ENCODE measurements at regions not wholly inside any gene's neighbourhood (a gene's known extent, or its start where the extent isn't known, plus 50 kb on each side); places are given as distances from the start of the nearest gene placed in this dataset.

DNA sequence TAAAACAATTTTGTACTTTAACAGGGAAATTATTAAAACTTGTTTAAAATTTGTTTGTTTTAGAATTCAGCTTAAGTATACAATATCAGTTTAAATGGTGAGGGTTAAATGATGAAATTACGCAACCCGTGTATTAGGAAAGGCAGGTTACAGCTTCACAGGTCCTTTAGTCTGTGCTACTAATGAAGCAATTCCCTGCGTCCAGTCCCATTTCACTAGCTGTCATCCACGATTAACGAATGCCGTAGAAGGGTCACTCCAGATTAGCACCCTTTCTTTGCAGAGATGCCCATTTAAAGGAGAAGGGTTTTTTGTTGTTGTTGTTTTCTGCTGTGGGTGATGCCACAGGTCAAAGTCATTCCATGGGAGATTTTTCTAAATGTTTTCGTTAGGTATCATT lies 457.6 kb upstream of the SLC10A2 start:
- Mint-ChIP-seq H3K27ac (no peak overlapping the region), H3K4me3 (no peak overlapping the region)

DNA sequence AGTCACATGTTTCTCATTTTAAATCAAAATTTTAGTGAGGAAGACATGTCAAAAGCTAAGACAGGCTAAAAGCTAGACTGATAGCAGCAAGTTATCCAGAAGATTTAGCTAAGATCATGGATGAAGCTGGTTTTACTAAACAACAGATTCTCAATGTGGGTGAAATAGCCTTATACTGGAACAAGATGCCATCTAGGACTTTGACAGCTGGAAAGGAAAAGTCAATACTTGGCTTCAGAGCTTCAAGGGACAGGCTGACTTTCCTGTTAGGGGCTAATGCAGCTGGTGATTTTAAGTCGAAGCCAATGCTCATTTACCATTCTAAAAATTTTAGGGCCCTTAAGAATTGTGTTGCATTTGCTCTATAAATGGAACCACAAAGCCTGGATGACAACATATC lies 455.3 kb upstream of the SLC10A2 start:
- no peaks in the 10 kb centered on the region for H3K9me3 Mint-ChIP-seq
- TF ChIP-seq, protein P1, sequence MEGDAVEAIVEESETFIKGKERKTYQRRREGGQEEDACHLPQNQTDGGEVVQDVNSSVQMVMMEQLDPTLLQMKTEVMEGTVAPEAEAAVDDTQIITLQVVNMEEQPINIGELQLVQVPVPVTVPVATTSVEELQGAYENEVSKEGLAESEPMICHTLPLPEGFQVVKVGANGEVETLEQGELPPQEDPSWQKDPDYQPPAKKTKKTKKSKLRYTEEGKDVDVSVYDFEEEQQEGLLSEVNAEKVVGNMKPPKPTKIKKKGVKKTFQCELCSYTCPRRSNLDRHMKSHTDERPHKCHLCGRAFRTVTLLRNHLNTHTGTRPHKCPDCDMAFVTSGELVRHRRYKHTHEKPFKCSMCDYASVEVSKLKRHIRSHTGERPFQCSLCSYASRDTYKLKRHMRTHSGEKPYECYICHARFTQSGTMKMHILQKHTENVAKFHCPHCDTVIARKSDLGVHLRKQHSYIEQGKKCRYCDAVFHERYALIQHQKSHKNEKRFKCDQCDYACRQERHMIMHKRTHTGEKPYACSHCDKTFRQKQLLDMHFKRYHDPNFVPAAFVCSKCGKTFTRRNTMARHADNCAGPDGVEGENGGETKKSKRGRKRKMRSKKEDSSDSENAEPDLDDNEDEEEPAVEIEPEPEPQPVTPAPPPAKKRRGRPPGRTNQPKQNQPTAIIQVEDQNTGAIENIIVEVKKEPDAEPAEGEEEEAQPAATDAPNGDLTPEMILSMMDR (IDR thresholded peaks at IDR 0.05; ENCODE audit: unreplicated experiment): no peak
- no peak for DNase-seq (ENCODE audit: low spot score in 2 of 2, unreplicated experiment in 2 of 2)
- H3K36me3 Mint-ChIP-seq: no peaks in the 10 kb centered on the region
- no peaks in the 10 kb centered on the region for H3K27me3 Mint-ChIP-seq (ENCODE audit: low read depth)
- no peaks in the 10 kb centered on the region for H3K4me1 Mint-ChIP-seq
- H3K4me3 Mint-ChIP-seq: no peak overlapping the region
- no peak overlapping the region for H3K27ac Mint-ChIP-seq

More for the DNA sequence above, 457.6 kb upstream of the SLC10A2 start:
- Mint-ChIP-seq H3K36me3 (no peaks in the 10 kb centered on the region), H3K4me1 (peaks cover 5% of the 10 kb centered on the region), H3K27me3 (ENCODE audit: low read depth) (no peaks in the 10 kb centered on the region), H3K9me3 (no peaks in the 10 kb centered on the region)
- TF ChIP-seq, protein P1 (IDR thresholded peaks at IDR 0.05; ENCODE audit: unreplicated experiment): no peak
- no peak for DNase-seq (ENCODE audit: low spot score in 2 of 2, unreplicated experiment in 2 of 2)

DNA sequence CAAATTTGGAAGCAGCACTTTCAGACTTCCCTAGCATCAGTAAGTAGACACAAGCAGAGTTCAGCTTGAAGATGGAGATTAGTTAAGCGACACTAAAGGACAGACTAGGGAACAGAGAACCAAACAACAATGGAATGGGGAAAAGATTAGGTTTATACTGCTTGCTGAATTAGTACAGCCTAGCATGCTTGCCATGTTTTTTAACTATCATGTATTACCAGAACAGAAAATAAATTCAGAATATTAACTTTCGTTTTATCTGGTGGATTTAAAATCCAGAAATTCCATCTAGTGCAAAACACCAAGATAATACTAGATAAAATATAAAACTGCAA lies 451.5 kb upstream of the SLC10A2 start:
- DNase-seq (ENCODE audit: low spot score in 2 of 2, unreplicated experiment in 2 of 2): no peak
- H3K9me3 Mint-ChIP-seq: no peaks in the 10 kb centered on the region
- H3K36me3 Mint-ChIP-seq: no peaks in the 10 kb centered on the region
- no peak overlapping the region for H3K27ac Mint-ChIP-seq
- no peak overlapping the region for H3K4me3 Mint-ChIP-seq
- peaks cover 6% of the 10 kb centered on the region for H3K4me1 Mint-ChIP-seq
- H3K27me3 Mint-ChIP-seq (ENCODE audit: low read depth): no peaks in the 10 kb centered on the region
- TF ChIP-seq, protein P1 (IDR thresholded peaks at IDR 0.05; ENCODE audit: unreplicated experiment): no peak

DNA sequence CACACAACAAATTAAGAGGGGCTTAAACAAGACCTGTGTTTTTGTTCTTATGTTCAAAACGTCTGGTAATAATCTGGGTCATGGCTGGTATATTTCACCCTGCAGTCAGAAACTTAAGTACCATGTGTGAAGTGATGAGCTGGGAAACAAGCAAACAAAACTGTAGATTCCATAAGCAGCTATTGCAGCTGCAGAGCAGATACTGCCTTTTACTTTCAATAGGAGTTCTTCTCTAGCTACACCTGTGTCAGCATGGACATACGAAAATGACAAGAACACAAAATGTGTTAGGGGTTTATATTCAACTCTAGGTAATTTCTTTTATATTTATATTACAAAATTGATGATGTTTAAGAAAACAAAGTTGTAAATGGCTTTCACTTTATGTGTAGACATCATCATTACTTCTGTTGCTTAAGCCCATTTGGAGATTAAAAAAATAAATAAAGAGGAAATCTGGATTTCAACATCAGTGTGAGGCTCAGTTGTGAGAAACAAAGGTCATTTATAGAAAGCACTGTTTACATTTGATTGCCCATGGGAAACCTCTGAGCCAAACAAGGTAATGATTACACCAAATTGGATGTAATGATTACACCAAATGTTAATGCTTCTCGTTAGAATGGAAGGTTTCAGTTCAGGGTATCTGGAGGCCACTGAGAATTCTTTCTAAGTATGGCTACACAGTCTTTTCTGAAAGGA lies 451.0 kb upstream of the SLC10A2 start:
- H3K27ac Mint-ChIP-seq: no peak overlapping the region
- H3K4me3 Mint-ChIP-seq: no peak overlapping the region

DNA sequence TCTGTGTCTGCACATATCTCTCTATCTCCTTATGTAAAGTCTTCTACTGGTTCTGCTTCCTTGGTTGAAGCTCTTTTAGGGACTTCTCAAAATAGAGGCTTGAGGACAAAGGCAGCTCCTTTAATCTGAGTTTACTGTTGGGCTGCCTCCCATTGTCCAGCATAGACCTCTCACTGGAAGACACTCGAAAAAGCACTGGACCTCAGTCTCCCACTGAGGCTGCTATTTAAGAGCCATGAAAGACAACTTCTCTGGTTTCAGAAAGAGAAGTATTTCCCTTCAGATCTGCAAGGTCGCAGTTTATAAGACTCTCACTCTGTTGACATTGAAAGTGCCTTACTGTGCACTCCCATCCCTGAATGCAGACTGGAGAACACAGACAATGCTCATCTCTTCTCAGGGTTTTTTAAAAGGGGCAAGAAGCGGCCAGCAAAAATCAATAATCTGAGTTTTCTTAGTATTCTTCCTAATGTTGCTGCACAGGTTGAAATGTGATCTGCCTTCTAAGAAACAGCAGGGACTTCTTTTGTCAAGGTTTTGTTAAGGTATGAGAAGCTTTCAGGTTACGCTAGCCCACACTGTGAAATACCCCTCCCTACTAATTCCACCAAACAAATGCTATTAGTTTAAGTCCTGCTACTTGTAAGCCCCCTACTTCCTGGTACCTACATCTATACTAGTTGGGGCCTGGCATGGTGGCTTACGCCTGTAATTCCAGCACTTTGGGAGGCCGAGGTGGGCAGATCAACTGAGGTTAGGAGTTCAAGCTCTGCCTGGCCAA lies 450.0 kb upstream of the SLC10A2 start:
- Mint-ChIP-seq H3K27ac (no peak overlapping the region), H3K9me3 (no peaks in the 10 kb centered on the region), H3K36me3 (no peaks in the 10 kb centered on the region), H3K27me3 (ENCODE audit: low read depth) (no peaks in the 10 kb centered on the region), H3K4me3 (no peak overlapping the region), H3K4me1 (peaks cover 6% of the 10 kb centered on the region)
- DNase-seq (ENCODE audit: low spot score in 2 of 2, unreplicated experiment in 2 of 2): no peak
- TF ChIP-seq, protein P1 (IDR thresholded peaks at IDR 0.05; ENCODE audit: unreplicated experiment): no peak

More for the DNA sequence above, 451.0 kb upstream of the SLC10A2 start:
- DNase-seq (ENCODE audit: low spot score in 2 of 2, unreplicated experiment in 2 of 2): no peak
- H3K27me3 Mint-ChIP-seq (ENCODE audit: low read depth): no peaks in the 10 kb centered on the region
- H3K4me1 Mint-ChIP-seq: peaks cover 6% of the 10 kb centered on the region
- TF ChIP-seq, protein P1 (IDR thresholded peaks at IDR 0.05; ENCODE audit: unreplicated experiment): no peak
- no peaks in the 10 kb centered on the region for H3K36me3 Mint-ChIP-seq
- H3K9me3 Mint-ChIP-seq: no peaks in the 10 kb centered on the region
